AG04449 (cell line): ENCODE measurements at regions not wholly inside any gene's neighbourhood (a gene's known extent, or its start where the extent isn't known, plus 50 kb on each side); places are given as distances from the start of the nearest gene placed in this dataset.

Source experiments
- CTCF ChIA-PET: fragments of 350-600 bp; formaldehyde crosslinking; extraction: SDS; loops from one replicate; lab custom pipeline; 2021; ENCODE audit warnings: antibody characterized with exemption; lab: Yijun Ruan, JAX
- POLR2A ChIA-PET: fragments of 400-600, 350-600 bp; formaldehyde crosslinking; extraction: SDS; loops from one replicate; lab custom pipeline; 2020; ENCODE audit warnings: antibody characterized with exemption, inconsistent platforms; lab: Yijun Ruan, JAX
- DNase-seq: peaks from one replicate; pipeline ENCODE4 v3.0.0-alpha.2; 2010; ENCODE audit warnings: low read depth, low spot score
- H3K4me3 ChIP-seq: 2 replicates; pipeline ENCODE4 v1.5.1; 2011; ENCODE audit warnings: low read depth, mild to moderate bottlenecking, control low read depth, low read length
- CTCF ChIP-seq: IDR thresholded peaks from one replicate; pipeline ENCODE4 v1.5.1; 2011; ENCODE audit warnings: mild to moderate bottlenecking, moderate library complexity, low read length, control low read depth, inconsistent platforms; ENCODE audit not compliant: insufficient read depth; ENCODE audit errors: missing control alignments

- no peak for DNase-seq
- ChIA-PET CTCF (interaction anchor here (1.2 to 2.6 kb wide), 3 partner anchors 9 to 170 kb away, joined by 3 to 6 read pairs (median 5); no protein-coding TSS in a partner anchor), POLR2A (no interaction called here)
- H3K4me3 ChIP-seq, result no peak overlapping the region
- no peak for TF ChIP-seq CTCF
Observed at GRCh38 chr2:120877409-120877808, 141.7 kb downstream of the GLI2 start.

- no peak overlapping the region for H3K4me3 ChIP-seq
- ChIA-PET CTCF (interaction anchor here (1.1 to 2.6 kb wide), 3 partner anchors 11 to 183 kb away, joined by 3 to 14 read pairs (median 6); no protein-coding TSS in a partner anchor), POLR2A (interaction anchor here (1.9 kb wide), 1 partner anchor 11 kb away, joined by 5 read pairs; no protein-coding TSS in a partner anchor)
- DNase-seq, result no peak
- TF ChIP-seq CTCF, result no peak
Observed at GRCh38 chr2:120878970-120879369, 143.3 kb downstream of the GLI2 start.

- H3K4me3 ChIP-seq, result no peak overlapping the region
- no peak for DNase-seq
- CTCF ChIA-PET, result interaction anchor here (1.1 to 2.1 kb wide), 2 partner anchors 17 to 184 kb away, joined by 3 to 14 read pairs; no protein-coding TSS in a partner anchor
- POLR2A ChIA-PET, result interaction anchor here (1.9 kb wide), 1 partner anchor 12 kb away, joined by 5 read pairs; no protein-coding TSS in a partner anchor
- TF ChIP-seq CTCF, result no peak
Observed at GRCh38 chr2:120879431-120880295, 144.0 kb downstream of the GLI2 start.

GRCh38 chr2:120880381-120880780 lies 144.7 kb downstream of the GLI2 start:
- TF ChIP-seq CTCF, result no peak
- CTCF ChIA-PET, result no interaction called here

GRCh38 chr2:120881981-120882788 lies 146.5 kb downstream of the GLI2 start:
- no peak overlapping the region for H3K4me3 ChIP-seq
- ChIA-PET CTCF (interaction anchor here (1.0 to 1.9 kb wide), 3 partner anchors 10 to 17 kb away, joined by 3 to 7 read pairs (median 4); no protein-coding TSS in a partner anchor), POLR2A (interaction anchor here (1.4 kb wide), 1 partner anchor 14 kb away, joined by 5 read pairs; no protein-coding TSS in a partner anchor)
- no peak for TF ChIP-seq CTCF
- DNase-seq, result no peak

More at GRCh38 chr2:120880381-120880780, 144.7 kb downstream of the GLI2 start:
- POLR2A ChIA-PET, result interaction anchor here (1.9 kb wide), 1 partner anchor 13 kb away, joined by 5 read pairs; no protein-coding TSS in a partner anchor
- no peak for DNase-seq
- H3K4me3 ChIP-seq, result no peak overlapping the region
